HG03378 (cell line): ENCODE measurements at regions not wholly inside any gene's neighbourhood (a gene's known extent, or its start where the extent isn't known, plus 50 kb on each side); places are given as distances from the start of the nearest gene placed in this dataset.

Experiments used
- ATAC-seq: cut with Tn5 transposase; IDR thresholded peaks from one replicate; pipeline ENCODE4 v1.9.1; 2021; ENCODE audit warnings: mild to moderate bottlenecking, moderate library complexity; ENCODE audit not compliant: unreplicated experiment

GRCh38 chr7:28231176-28231575, 50.6 kb upstream of the JAZF1 start:
- no peak for ATAC-seq

GRCh38 chr7:28236560-28236959, 56.0 kb upstream of the JAZF1 start:
- no peak for ATAC-seq

- no peak for ATAC-seq
Measured at GRCh38 chr7:28237363-28237762, 56.8 kb upstream of the JAZF1 start.

- ATAC-seq, result no peak
Measured at GRCh38 chr7:28239823-28240204, 59.2 kb upstream of the JAZF1 start.

GRCh38 chr7:28240481-28240880, 59.9 kb upstream of the JAZF1 start:
- no peak for ATAC-seq

- no peak for ATAC-seq
Measured at GRCh38 chr7:28243861-28244260, 63.3 kb upstream of the JAZF1 start.

GRCh38 chr7:28245123-28245878, 64.7 kb upstream of the JAZF1 start:
- ATAC-seq, result no peak

- ATAC-seq, result no peak
Measured at GRCh38 chr7:28246921-28247461, 66.4 kb upstream of the JAZF1 start.

- ATAC-seq, result no peak
Measured at GRCh38 chr7:28258240-28258639, 77.6 kb upstream of the JAZF1 start.

GRCh38 chr7:28260969-28261368, 80.4 kb upstream of the JAZF1 start:
- no peak for ATAC-seq

- no peak for ATAC-seq
Measured at GRCh38 chr7:28263622-28264271, 83.2 kb upstream of the JAZF1 start.

- ATAC-seq, result no peak
Measured at GRCh38 chr7:28266402-28266801, 85.8 kb upstream of the JAZF1 start.

GRCh38 chr7:28267012-28267411, 86.4 kb upstream of the JAZF1 start:
- no peak for ATAC-seq

GRCh38 chr7:28269700-28270361, 89.2 kb upstream of the JAZF1 start:
- peak; percentile 59 for ATAC-seq

GRCh38 chr7:28270536-28270935, 89.9 kb upstream of the JAZF1 start:
- ATAC-seq, result no peak

- ATAC-seq, result no peak
Measured at GRCh38 chr7:28272461-28272877, 91.9 kb upstream of the JAZF1 start.

- ATAC-seq, result no peak
Measured at GRCh38 chr7:28276298-28276697, 95.7 kb upstream of the JAZF1 start.

- ATAC-seq, result no peak
Measured at GRCh38 chr7:28277364-28277763, 96.8 kb upstream of the JAZF1 start.

GRCh38 chr7:28277958-28278357, 97.4 kb upstream of the JAZF1 start:
- ATAC-seq, result no peak

- ATAC-seq, result no peak
Measured at GRCh38 chr7:28280516-28280915, 99.9 kb upstream of the JAZF1 start.

GRCh38 chr7:28290496-28290895, 109.9 kb upstream of the JAZF1 start:
- ATAC-seq, result no peak

- no peak for ATAC-seq
Measured at GRCh38 chr7:28291559-28291958, 111.0 kb upstream of the JAZF1 start.
